Caco-2 (cell line): ENCODE measurements at regions not wholly inside any gene's neighbourhood (a gene's known extent, or its start where the extent isn't known, plus 50 kb on each side); places are given as distances from the start of the nearest gene placed in this dataset.

ENCODE experiments used
- BruUV-seq: library from RNA; stranded (reverse); fragments of 400-500 nt; replicated peaks from 2 replicates; lab custom pipeline; 2021; lab: Mats Ljungman, UMichigan
- CTCF ChIA-PET: fragments of 300-600 bp; sonication (Branson Sonifier 250); formaldehyde crosslinking; loops from one replicate; lab custom pipeline; 2022; ENCODE audit warnings: antibody characterized with exemption; lab: Charles Lee
- POLR2A ChIA-PET: fragments of 300-600 bp; sonication (Branson Sonifier 250); formaldehyde crosslinking; loops from one replicate; lab custom pipeline; 2022; ENCODE audit warnings: antibody characterized with exemption; lab: Charles Lee
- DNase-seq, 2 experiments: peaks; one replicate each; pipeline versions ENCODE4 v3.0.0 to v3.0.0-alpha.2; 2020 to 2022
- H3K27me3 ChIP-seq: replicated peaks from 2 replicates; pipeline ENCODE4 v1.6.0; 2011; ENCODE audit warnings: low read length; ENCODE audit not compliant: control insufficient read depth, insufficient read depth
- H3K36me3 ChIP-seq: 2 replicates; pipeline ENCODE4 v1.5.1; 2011; ENCODE audit warnings: low read length; ENCODE audit not compliant: control insufficient read depth, insufficient read depth
- H3K4me1 ChIP-seq: fragments of 250-450 bp; sonication (Bioruptor Pico); 2 replicates; pipeline ENCODE4 v1.5.1; 2020; ENCODE audit warnings: mild to moderate bottlenecking
- H3K4me3 ChIP-seq: 2 replicates; pipeline ENCODE4 v1.5.1; 2011; ENCODE audit warnings: low read depth, mild to moderate bottlenecking, control low read depth, low read length
- H3K9me3 ChIP-seq: fragments of 250-450 bp; sonication (Bioruptor Pico); 2 replicates; pipeline ENCODE4 v1.5.1; 2020; ENCODE audit warnings: mild to moderate bottlenecking, moderate library complexity
- H3K27ac Mint-ChIP-seq: one replicate; pipeline ENCODE4 v1.8.0; 2022; ENCODE audit warnings: mixed read lengths; ENCODE audit not compliant: unreplicated experiment
- H3K27me3 Mint-ChIP-seq: one replicate; pipeline ENCODE4 v1.8.0; 2022; ENCODE audit warnings: mixed read lengths; ENCODE audit not compliant: insufficient read depth, unreplicated experiment
- H3K36me3 Mint-ChIP-seq: one replicate; pipeline ENCODE4 v1.8.0; 2022; ENCODE audit warnings: mild to moderate bottlenecking, mixed read lengths; ENCODE audit not compliant: insufficient read depth, unreplicated experiment
- H3K4me1 Mint-ChIP-seq: one replicate; pipeline ENCODE4 v1.8.0; 2022; ENCODE audit warnings: low read depth, mixed read lengths; ENCODE audit not compliant: unreplicated experiment
- H3K4me3 Mint-ChIP-seq: one replicate; pipeline ENCODE4 v1.8.0; 2022; ENCODE audit warnings: mild to moderate bottlenecking, moderate library complexity, mixed read lengths; ENCODE audit not compliant: unreplicated experiment
- H3K9me3 Mint-ChIP-seq: one replicate; pipeline ENCODE4 v1.8.0; 2022; ENCODE audit warnings: mixed read lengths; ENCODE audit not compliant: unreplicated experiment
- CTCF ChIP-seq, 2 experiments: fragments of 200-600 bp in 1 of 2; IDR thresholded peaks; 1 replicate in 1 of 2; 2 replicates in 1 of 2; pipeline versions ENCODE4 v1.5.1 to v1.8.0; 2011 to 2022; ENCODE audit warnings: antibody characterized with exemption in 1 of 2, control low read depth in 1 of 2, inconsistent platforms in 1 of 2, low read depth in 1 of 2, low read length in 1 of 2, mild to moderate bottlenecking in 1 of 2, moderate library complexity in 1 of 2; ENCODE audit not compliant: insufficient read depth in 1 of 2, severe bottlenecking in 1 of 2, unreplicated experiment in 1 of 2
- intact Hi-C: fragments of 100-400 bp; cut with micrococcal nuclease; formaldehyde crosslinking; loops from one replicate; pipeline ENCODE4 v1.10.0; 2022; ENCODE audit not compliant: unreplicated experiment

DNA sequence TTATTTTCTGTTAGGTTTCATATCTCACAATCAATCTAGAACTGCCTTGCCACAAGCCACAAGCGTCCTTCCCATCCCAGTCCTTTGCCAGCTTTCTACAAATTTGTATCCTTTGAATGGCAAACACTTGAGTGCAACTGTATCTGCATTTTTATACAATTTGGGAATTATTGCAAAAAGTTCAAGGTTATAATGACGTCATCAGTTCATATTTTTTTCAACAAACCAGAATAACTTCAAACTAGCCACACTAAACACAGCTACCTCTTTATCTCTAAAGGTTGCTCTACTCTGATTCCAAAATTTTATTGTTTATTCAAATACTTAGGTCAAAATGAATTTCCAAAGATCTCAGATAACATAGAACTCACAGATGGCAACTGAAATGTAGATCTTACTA, 877.1 kb downstream of the TMEM182 start:
- no peaks in the 10 kb centered on the region for H3K9me3 Mint-ChIP-seq
- H3K27ac Mint-ChIP-seq, result no peak overlapping the region
- Histone ChIP-seq H3K4me1 (no peaks in the 10 kb centered on the region), H3K27me3 (no peaks in the 10 kb centered on the region), H3K4me3 (no peak overlapping the region), H3K9me3 (no peaks in the 10 kb centered on the region), H3K36me3 (no peaks in the 10 kb centered on the region)
- no peaks in the 10 kb centered on the region for H3K4me1 Mint-ChIP-seq
- DNase-seq, result no peak
- intact Hi-C loops, result no loop called here
- no peaks in the 10 kb centered on the region for H3K27me3 Mint-ChIP-seq
- ChIA-PET CTCF (no interaction called here), POLR2A (no interaction called here)
- TF ChIP-seq CTCF (IDR thresholded peaks at IDR 0.05; ENCODE audit: insufficient read depth in 1 of 2, low read depth in 1 of 2, low read length in 1 of 2, severe bottlenecking in 1 of 2, unreplicated experiment in 1 of 2), result no peak
- H3K36me3 Mint-ChIP-seq, result no peaks in the 10 kb centered on the region
- no peak overlapping the region for H3K4me3 Mint-ChIP-seq
- no TSS peak for BruUV-seq

DNA sequence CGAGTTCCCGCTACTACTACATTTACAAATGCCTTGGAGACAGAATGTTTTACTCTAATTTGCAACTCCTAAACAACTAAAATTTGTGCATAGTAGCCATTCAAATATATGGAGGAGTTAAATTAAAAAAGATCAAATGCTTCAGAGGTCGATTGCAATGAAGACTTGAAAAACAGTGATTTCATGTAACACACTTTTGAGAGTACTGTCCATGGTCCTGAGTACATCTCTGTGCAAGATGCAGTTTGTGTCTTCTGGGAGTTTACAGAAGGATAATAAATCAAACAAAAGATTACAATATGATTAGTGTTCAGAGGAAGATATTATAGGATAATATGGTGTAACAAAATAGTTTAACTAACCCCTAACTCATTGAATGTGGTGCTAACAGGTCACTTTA, 894.7 kb downstream of the TMEM182 start:
- H3K27me3 ChIP-seq, result no peaks in the 10 kb centered on the region
- CTCF ChIA-PET, result no interaction called here
- no peaks in the 10 kb centered on the region for H3K27me3 Mint-ChIP-seq
- no peaks in the 10 kb centered on the region for H3K36me3 Mint-ChIP-seq
- H3K36me3 ChIP-seq, result no peaks in the 10 kb centered on the region
- no peaks in the 10 kb centered on the region for H3K4me1 ChIP-seq
- POLR2A ChIA-PET, result no interaction called here
- intact Hi-C loops, result no loop called here
- no peak for TF ChIP-seq CTCF (IDR thresholded peaks at IDR 0.05; ENCODE audit: insufficient read depth in 1 of 2, low read depth in 1 of 2, low read length in 1 of 2, severe bottlenecking in 1 of 2, unreplicated experiment in 1 of 2)
- no peak overlapping the region for H3K4me3 Mint-ChIP-seq
- H3K4me3 ChIP-seq, result no peak overlapping the region
- no TSS peak for BruUV-seq
- no peak overlapping the region for H3K27ac Mint-ChIP-seq
- no peaks in the 10 kb centered on the region for H3K9me3 ChIP-seq
- no peaks in the 10 kb centered on the region for H3K4me1 Mint-ChIP-seq
- DNase-seq, result no peak
- no peaks in the 10 kb centered on the region for H3K9me3 Mint-ChIP-seq

DNA sequence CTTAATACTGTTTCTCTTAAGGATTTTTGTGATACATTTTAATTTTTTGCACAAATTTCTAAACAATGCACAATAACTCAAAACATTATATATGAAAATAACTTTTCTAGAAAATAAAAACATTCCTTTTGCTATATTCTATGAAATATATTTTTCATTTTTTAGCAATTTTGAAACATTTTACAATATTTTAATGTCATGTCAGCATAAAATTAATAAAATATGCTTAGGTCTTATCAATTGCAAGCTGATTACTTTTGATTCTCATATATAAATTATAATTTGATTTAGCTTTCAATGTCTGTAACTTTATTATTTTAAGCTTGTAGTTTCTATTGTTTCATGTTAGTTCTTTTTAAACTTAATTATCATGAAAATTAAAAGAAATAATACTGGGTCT, 898.7 kb downstream of the TMEM182 start:
- H3K4me3 Mint-ChIP-seq, result no peak overlapping the region
- H3K4me1 Mint-ChIP-seq, result no peaks in the 10 kb centered on the region
- no peaks in the 10 kb centered on the region for H3K27me3 ChIP-seq
- no peaks in the 10 kb centered on the region for H3K4me1 ChIP-seq
- no peak overlapping the region for H3K27ac Mint-ChIP-seq
- no peaks in the 10 kb centered on the region for H3K9me3 Mint-ChIP-seq
- intact Hi-C loops, result no loop called here
- no peak for DNase-seq
- no peak for TF ChIP-seq CTCF (IDR thresholded peaks at IDR 0.05; ENCODE audit: insufficient read depth in 1 of 2, low read depth in 1 of 2, low read length in 1 of 2, severe bottlenecking in 1 of 2, unreplicated experiment in 1 of 2)
- POLR2A ChIA-PET, result no interaction called here
- H3K36me3 Mint-ChIP-seq, result no peaks in the 10 kb centered on the region
- H3K36me3 ChIP-seq, result no peaks in the 10 kb centered on the region
- no peaks in the 10 kb centered on the region for H3K27me3 Mint-ChIP-seq
- no peak overlapping the region for H3K4me3 ChIP-seq
- H3K9me3 ChIP-seq, result no peaks in the 10 kb centered on the region
- CTCF ChIA-PET, result no interaction called here
- BruUV-seq, result no TSS peak
